NCI-H82 treated with DMSO at 0.1 percent for 48 hours (cell line): ENCODE measurements at regions not wholly inside any gene's neighbourhood (a gene's known extent, or its start where the extent isn't known, plus 50 kb on each side); places are given as distances from the start of the nearest gene placed in this dataset.

Source experiments
- DNase-seq: peaks from one replicate; lab custom pipeline; 2025; ENCODE audit not compliant: unreplicated experiment; lab: John Stamatoyannopoulos, UW

- DNase-seq: no peak
Observed at GRCh38 chr1:232556351-232556750, 73.6 kb downstream of the SIPA1L2 start.

GRCh38 chr1:232555494-232556210 lies 74.3 kb downstream of the SIPA1L2 start:
- DNase-seq: no peak

GRCh38 chr1:232554409-232554808 lies 75.5 kb downstream of the SIPA1L2 start:
- no peak for DNase-seq

- no peak for DNase-seq
Observed at GRCh38 chr1:232553809-232554208, 76.1 kb downstream of the SIPA1L2 start.

- DNase-seq: no peak
Observed at GRCh38 chr1:232553050-232553754, 76.7 kb downstream of the SIPA1L2 start.

- no peak for DNase-seq
Observed at GRCh38 chr1:232551386-232551785, 78.5 kb downstream of the SIPA1L2 start.

GRCh38 chr1:232550007-232550406 lies 79.9 kb downstream of the SIPA1L2 start:
- no peak for DNase-seq

- no peak for DNase-seq
Observed at GRCh38 chr1:232548691-232549090, 81.2 kb downstream of the SIPA1L2 start.

- DNase-seq: peak; percentile 50
Observed at GRCh38 chr1:232547938-232548484, 81.9 kb downstream of the SIPA1L2 start.

GRCh38 chr1:232542633-232543593 lies 87.0 kb downstream of the SIPA1L2 start:
- DNase-seq: no peak

- no peak for DNase-seq
Observed at GRCh38 chr1:232538943-232539302, 91.0 kb downstream of the SIPA1L2 start.

GRCh38 chr1:232538224-232538942 lies 91.5 kb downstream of the SIPA1L2 start:
- no peak for DNase-seq

- DNase-seq: no peak
Observed at GRCh38 chr1:232534552-232535517, 95.1 kb downstream of the SIPA1L2 start.

- DNase-seq: no peak
Observed at GRCh38 chr1:232533328-232533727, 96.6 kb downstream of the SIPA1L2 start.

GRCh38 chr1:232532901-232533300 lies 97.0 kb downstream of the SIPA1L2 start:
- no peak for DNase-seq

GRCh38 chr1:232531291-232531690 lies 98.6 kb downstream of the SIPA1L2 start:
- DNase-seq: no peak

GRCh38 chr1:232529747-232530146 lies 100.2 kb downstream of the SIPA1L2 start:
- no peak for DNase-seq

GRCh38 chr1:232528472-232529089 lies 101.4 kb downstream of the SIPA1L2 start:
- no peak for DNase-seq

- no peak for DNase-seq
Observed at GRCh38 chr1:232524056-232524455, 105.9 kb downstream of the SIPA1L2 start.
